ENCODE measurements at regions not wholly inside any gene's neighbourhood (a gene's known extent, or its start where the extent isn't known, plus 50 kb on each side); places are given as distances from the start of the nearest gene placed in this dataset.

DNA sequence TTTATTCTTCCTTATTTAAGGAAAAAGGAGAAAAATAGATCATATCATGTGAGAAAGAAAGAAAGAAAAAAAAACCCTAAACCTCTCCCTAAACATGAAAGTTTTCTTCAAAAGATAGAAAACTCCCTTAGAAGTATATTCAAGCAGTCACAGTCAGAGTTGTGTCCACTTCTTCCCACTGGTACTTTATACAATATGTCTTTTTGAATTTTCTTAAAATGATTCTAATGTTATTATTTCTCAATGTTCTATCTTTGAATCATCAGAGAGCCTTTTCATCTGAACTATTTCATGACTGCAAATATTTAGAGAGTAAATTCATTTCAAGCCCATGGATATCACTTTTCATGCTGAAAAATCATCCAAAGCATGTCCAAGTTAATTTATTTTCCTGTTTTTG lies 205.2 kb upstream of the SPOPL start:
- in situ Hi-C loops (cut with HindIII; ENCODE audit: low sequenced_read_pairs), result no loop called here
- H3K4me3 ChIP-seq (ENCODE audit: low read depth, low read length), result no peak overlapping the region
- TF ChIP-seq, protein P1, sequence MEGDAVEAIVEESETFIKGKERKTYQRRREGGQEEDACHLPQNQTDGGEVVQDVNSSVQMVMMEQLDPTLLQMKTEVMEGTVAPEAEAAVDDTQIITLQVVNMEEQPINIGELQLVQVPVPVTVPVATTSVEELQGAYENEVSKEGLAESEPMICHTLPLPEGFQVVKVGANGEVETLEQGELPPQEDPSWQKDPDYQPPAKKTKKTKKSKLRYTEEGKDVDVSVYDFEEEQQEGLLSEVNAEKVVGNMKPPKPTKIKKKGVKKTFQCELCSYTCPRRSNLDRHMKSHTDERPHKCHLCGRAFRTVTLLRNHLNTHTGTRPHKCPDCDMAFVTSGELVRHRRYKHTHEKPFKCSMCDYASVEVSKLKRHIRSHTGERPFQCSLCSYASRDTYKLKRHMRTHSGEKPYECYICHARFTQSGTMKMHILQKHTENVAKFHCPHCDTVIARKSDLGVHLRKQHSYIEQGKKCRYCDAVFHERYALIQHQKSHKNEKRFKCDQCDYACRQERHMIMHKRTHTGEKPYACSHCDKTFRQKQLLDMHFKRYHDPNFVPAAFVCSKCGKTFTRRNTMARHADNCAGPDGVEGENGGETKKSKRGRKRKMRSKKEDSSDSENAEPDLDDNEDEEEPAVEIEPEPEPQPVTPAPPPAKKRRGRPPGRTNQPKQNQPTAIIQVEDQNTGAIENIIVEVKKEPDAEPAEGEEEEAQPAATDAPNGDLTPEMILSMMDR (IDR thresholded peaks at IDR 0.05; ENCODE audit: low read depth, low read length, missing control alignments), result no peak
- no peak for DNase-seq (ENCODE audit: low read depth)

DNA sequence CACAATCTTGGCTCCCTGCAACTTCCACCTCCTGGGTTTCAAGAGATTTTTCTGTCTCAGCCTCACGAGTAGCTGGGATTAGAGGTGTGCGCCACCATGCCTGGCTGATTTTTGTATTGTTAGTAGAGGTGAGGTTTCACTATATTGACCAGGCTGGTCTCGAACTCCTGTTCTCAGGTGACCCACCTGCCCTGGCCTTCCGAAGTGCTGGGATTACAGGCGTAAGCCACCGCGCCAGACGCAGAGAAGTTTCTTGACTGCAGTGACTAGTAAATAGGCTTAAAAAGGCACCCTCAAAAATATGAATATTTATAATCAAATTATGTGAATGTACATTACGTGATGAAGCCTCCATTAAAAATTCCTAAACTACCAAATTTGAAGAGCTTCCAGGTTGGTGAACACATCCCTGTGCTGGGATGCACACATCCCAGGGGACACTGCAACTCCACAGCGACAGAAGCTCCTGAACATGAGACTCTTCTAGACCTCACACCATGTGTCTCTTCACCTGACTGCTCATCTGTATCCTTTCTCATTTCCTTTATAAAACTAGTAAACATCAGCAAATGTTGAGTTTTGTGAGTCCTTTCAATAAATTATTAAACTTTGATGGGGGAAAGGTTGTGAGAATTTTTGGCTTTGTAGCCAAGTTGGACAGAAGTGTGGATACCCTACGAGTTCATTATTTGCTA lies 203.3 kb upstream of the SPOPL start:
- in situ Hi-C loops (cut with HindIII; ENCODE audit: low sequenced_read_pairs), result no loop called here
- H3K4me3 ChIP-seq (ENCODE audit: low read depth, low read length), result no peak overlapping the region
- TF ChIP-seq, protein P1 (IDR thresholded peaks at IDR 0.05; ENCODE audit: low read depth, low read length, missing control alignments), result no peak

DNA sequence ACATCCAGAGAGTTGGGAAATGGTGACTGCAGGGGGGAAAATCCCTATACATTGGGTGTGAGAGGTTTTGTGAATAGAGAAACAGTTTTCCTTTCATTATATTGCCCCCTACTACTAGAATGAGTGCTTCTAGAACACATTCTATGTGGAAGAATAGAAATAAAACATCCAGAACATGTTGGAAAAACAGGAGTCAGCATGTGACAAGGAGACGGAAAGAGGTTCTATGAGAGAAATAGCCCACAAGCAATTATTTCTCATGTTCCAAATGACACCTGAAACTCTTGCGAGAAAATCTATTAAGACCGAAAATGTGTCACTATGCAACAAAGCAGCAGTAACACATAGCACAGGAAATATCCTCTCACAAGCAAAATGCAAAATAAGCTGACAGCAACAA lies 202.7 kb upstream of the SPOPL start:
- DNase-seq (ENCODE audit: low read depth), result no peak
- H3K4me3 ChIP-seq (ENCODE audit: low read depth, low read length), result no peak overlapping the region
- TF ChIP-seq, protein P1 (IDR thresholded peaks at IDR 0.05; ENCODE audit: low read depth, low read length, missing control alignments), result no peak
- in situ Hi-C loops (cut with HindIII; ENCODE audit: low sequenced_read_pairs), result no loop called here

More for the DNA sequence above, 203.3 kb upstream of the SPOPL start:
- no peak for DNase-seq (ENCODE audit: low read depth)

DNA sequence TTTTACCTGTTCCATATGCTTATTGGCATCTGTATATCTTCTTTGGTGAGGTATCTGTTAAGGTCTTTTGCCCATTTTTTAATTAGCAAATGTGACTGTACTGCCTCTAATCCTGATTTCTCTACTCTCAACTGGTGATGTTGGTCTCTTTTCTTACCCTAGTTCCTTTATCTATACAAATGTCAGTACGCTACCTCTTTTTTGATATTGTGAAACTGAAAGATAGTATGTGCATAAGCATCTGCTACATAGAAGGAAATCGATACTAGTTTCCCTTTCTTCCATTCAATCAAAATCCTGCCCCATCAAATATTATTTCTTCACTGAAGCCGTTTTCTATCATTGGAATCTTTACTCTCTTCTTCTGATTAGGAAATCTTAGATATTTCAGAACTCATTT lies 194.9 kb upstream of the SPOPL start:
- in situ Hi-C loops (cut with HindIII; ENCODE audit: low sequenced_read_pairs), result no loop called here
- H3K4me3 ChIP-seq (ENCODE audit: low read depth, low read length), result no peak overlapping the region
- TF ChIP-seq, protein P1 (IDR thresholded peaks at IDR 0.05; ENCODE audit: low read depth, low read length, missing control alignments), result no peak
- DNase-seq (ENCODE audit: low read depth), result no peak

DNA sequence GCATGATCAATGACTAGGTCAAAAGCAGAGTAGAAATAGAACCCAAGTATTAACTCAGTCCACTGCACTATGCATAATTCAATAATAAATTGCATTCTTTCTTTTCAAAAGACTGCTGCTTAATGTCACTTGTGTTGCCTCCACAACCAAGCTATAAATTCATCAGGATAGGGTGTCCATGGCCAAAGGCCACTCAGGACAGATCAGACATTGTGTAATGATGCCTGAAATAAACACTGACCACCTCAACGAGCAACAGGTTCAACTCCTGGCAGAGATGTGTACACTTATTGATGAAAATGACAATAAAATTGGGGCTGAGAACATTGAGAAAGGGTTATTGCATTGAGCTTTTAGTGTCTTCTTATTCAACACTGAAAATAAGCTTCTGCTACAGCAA lies 194.5 kb upstream of the SPOPL start:
- no peak for DNase-seq (ENCODE audit: low read depth)
- TF ChIP-seq, protein P1 (IDR thresholded peaks at IDR 0.05; ENCODE audit: low read depth, low read length, missing control alignments), result no peak
- in situ Hi-C loops (cut with HindIII; ENCODE audit: low sequenced_read_pairs), result no loop called here
- H3K4me3 ChIP-seq (ENCODE audit: low read depth, low read length), result no peak overlapping the region

DNA sequence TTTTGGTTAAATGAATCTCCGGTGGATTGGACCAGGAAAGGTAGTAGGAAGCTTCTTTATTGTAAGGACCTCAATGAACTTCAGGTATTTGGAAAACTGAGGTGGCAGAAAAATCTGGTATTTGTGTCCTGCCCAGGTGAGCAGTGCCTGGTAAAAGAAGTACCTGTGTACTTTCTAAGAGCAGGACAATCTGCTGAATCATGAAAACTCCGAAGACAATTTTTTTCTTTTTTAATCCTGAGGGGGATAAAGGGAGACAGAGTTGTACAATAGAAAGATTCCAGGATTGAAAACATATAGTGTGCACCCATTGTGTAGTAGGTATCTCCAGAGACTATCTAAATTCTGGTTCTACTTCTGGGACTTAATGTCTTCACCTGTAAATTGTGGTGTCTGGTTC lies 191.8 kb upstream of the SPOPL start:
- no peak for DNase-seq (ENCODE audit: low read depth)
- no peak overlapping the region for H3K4me3 ChIP-seq (ENCODE audit: low read depth, low read length)
- TF ChIP-seq, protein P1 (IDR thresholded peaks at IDR 0.05; ENCODE audit: low read depth, low read length, missing control alignments), result no peak
- in situ Hi-C loops (cut with HindIII; ENCODE audit: low sequenced_read_pairs), result no loop called here

Data from astrocyte of the cerebellum (primary cell).